ENCODE measurements at regions not wholly inside any gene's neighbourhood (a gene's known extent, or its start where the extent isn't known, plus 50 kb on each side); places are given as distances from the start of the nearest gene placed in this dataset.

- Histone ChIP-seq H3K27ac (no peak overlapping the region), H3K4me3 (no peak overlapping the region), H3K27me3 (no peaks in the 10 kb centered on the region), H3K36me3 (no peaks in the 10 kb centered on the region), H3K4me1 (ENCODE audit: insufficient read depth) (no peaks in the 10 kb centered on the region), H3K9me3 (no peaks in the 10 kb centered on the region)
- no peak for DNase-seq
- 43 to 54% (median 45%) methylated on average over 1 of the region's 1 CpG for WGBS, 3 donors
- intact Hi-C loops (cut with DNase I), result no loop called here
- TF ChIP-seq, protein P1, sequence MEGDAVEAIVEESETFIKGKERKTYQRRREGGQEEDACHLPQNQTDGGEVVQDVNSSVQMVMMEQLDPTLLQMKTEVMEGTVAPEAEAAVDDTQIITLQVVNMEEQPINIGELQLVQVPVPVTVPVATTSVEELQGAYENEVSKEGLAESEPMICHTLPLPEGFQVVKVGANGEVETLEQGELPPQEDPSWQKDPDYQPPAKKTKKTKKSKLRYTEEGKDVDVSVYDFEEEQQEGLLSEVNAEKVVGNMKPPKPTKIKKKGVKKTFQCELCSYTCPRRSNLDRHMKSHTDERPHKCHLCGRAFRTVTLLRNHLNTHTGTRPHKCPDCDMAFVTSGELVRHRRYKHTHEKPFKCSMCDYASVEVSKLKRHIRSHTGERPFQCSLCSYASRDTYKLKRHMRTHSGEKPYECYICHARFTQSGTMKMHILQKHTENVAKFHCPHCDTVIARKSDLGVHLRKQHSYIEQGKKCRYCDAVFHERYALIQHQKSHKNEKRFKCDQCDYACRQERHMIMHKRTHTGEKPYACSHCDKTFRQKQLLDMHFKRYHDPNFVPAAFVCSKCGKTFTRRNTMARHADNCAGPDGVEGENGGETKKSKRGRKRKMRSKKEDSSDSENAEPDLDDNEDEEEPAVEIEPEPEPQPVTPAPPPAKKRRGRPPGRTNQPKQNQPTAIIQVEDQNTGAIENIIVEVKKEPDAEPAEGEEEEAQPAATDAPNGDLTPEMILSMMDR (IDR thresholded peaks at IDR 0.05), result no peak
- TF ChIP-seq POLR2A (IDR thresholded peaks at IDR 0.05) (no peak), EP300 (IDR thresholded peaks at IDR 0.05) (no peak)
These were observed 186.1 kb upstream of the PLPP4 start for GRCh38 chr10:120270906-120271305.

GRCh38 chr10:120271696-120272095 lies 185.3 kb upstream of the PLPP4 start:
- Histone ChIP-seq H3K4me1 (ENCODE audit: insufficient read depth) (no peaks in the 10 kb centered on the region), H3K9me3 (no peaks in the 10 kb centered on the region), H3K4me3 (no peak overlapping the region), H3K36me3 (no peaks in the 10 kb centered on the region), H3K27me3 (no peaks in the 10 kb centered on the region), H3K27ac (no peak overlapping the region)
- no peak for DNase-seq
- TF ChIP-seq EP300 (IDR thresholded peaks at IDR 0.05), result no peak
- TF ChIP-seq, protein P1 (IDR thresholded peaks at IDR 0.05), result no peak
- no peak for TF ChIP-seq POLR2A (IDR thresholded peaks at IDR 0.05)
- intact Hi-C loops (cut with DNase I), result no loop called here

- intact Hi-C loops (cut with DNase I), result no loop called here
- no peaks in the 10 kb centered on the region for H3K9me3 ChIP-seq
- DNase-seq, result no peak
- TF ChIP-seq POLR2A (IDR thresholded peaks at IDR 0.05) (no peak), EP300 (IDR thresholded peaks at IDR 0.05) (no peak)
- TF ChIP-seq, protein P1 (IDR thresholded peaks at IDR 0.05), result no peak
- H3K4me1 ChIP-seq (ENCODE audit: insufficient read depth), result no peaks in the 10 kb centered on the region
- no peaks in the 10 kb centered on the region for H3K27me3 ChIP-seq
- H3K4me3 ChIP-seq, result no peak overlapping the region
- 91 to 94% (median 91%) methylated on average over 2 of the region's 2 CpGs for WGBS, 3 donors
- no peaks in the 10 kb centered on the region for H3K36me3 ChIP-seq
- no peak overlapping the region for H3K27ac ChIP-seq
These were observed 184.7 kb upstream of the PLPP4 start for GRCh38 chr10:120272350-120272749.

- intact Hi-C loops (cut with DNase I), result no loop called here
- Histone ChIP-seq H3K4me3 (no peak overlapping the region), H3K4me1 (ENCODE audit: insufficient read depth) (no peaks in the 10 kb centered on the region), H3K27me3 (no peaks in the 10 kb centered on the region), H3K36me3 (no peaks in the 10 kb centered on the region), H3K27ac (no peak overlapping the region), H3K9me3 (no peaks in the 10 kb centered on the region)
- DNase-seq, result no peak
- 10 to 35% (median 11%) methylated on average over 1 of the region's 1 CpG for WGBS, 3 donors
- TF ChIP-seq EP300 (IDR thresholded peaks at IDR 0.05) (no peak), POLR2A (IDR thresholded peaks at IDR 0.05) (no peak)
- TF ChIP-seq, protein P1 (IDR thresholded peaks at IDR 0.05), result no peak
These were observed 179.0 kb upstream of the PLPP4 start for GRCh38 chr10:120278069-120278468.

GRCh38 chr10:120279196-120279595 lies 177.8 kb upstream of the PLPP4 start:
- H3K27ac ChIP-seq, result no peak overlapping the region
- no peaks in the 10 kb centered on the region for H3K27me3 ChIP-seq
- no peak overlapping the region for H3K4me3 ChIP-seq
- TF ChIP-seq, protein P1 (IDR thresholded peaks at IDR 0.05), result no peak
- TF ChIP-seq POLR2A (IDR thresholded peaks at IDR 0.05), result no peak
- TF ChIP-seq EP300 (IDR thresholded peaks at IDR 0.05), result no peak
- intact Hi-C loops (cut with DNase I), result no loop called here
- H3K36me3 ChIP-seq, result no peaks in the 10 kb centered on the region
- no peak for DNase-seq
- no peaks in the 10 kb centered on the region for H3K9me3 ChIP-seq
- 90 to 100% (median 96%) methylated on average over 1 of the region's 1 CpG for WGBS, 3 donors
- H3K4me1 ChIP-seq (ENCODE audit: insufficient read depth), result no peaks in the 10 kb centered on the region
